Endothelial cell of hepatic sinusoid (primary cell): ENCODE measurements at regions not wholly inside any gene's neighbourhood (a gene's known extent, or its start where the extent isn't known, plus 50 kb on each side); places are given as distances from the start of the nearest gene placed in this dataset.

Experiments
- in situ Hi-C: cut with HindIII; loops from 2 replicates; pipeline ENCODE4 v1.10.0; 2017; ENCODE audit warnings: low sequenced_read_pairs

DNA sequence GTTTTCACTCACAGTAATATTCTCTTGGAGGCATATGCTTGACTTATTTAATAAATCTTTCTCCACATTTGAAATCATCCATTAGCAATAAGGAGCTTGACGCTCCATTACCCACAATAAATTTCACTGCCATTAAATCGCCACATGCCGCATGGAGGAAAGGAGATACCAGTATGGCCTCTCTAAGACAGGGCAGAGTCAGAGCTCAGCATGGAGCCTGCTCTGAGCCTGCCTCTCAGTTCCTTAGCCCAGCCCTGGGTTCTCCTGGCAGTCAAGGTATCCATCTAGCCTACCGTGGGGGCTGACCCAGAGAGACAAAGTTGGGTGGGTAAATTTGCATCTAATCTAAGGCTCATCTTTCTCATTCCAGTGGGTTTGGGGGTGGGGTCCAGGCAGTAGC lies 80.3 kb upstream of the CES5A start:
- in situ Hi-C loops = no loop called here

- in situ Hi-C loops = no loop called here
These were observed 79.7 kb upstream of the CES5A start for GRCh38 chr16:55954906-55955305.

- in situ Hi-C loops = no loop called here
These were observed 74.3 kb upstream of the CES5A start for GRCh38 chr16:55949518-55949917.

DNA sequence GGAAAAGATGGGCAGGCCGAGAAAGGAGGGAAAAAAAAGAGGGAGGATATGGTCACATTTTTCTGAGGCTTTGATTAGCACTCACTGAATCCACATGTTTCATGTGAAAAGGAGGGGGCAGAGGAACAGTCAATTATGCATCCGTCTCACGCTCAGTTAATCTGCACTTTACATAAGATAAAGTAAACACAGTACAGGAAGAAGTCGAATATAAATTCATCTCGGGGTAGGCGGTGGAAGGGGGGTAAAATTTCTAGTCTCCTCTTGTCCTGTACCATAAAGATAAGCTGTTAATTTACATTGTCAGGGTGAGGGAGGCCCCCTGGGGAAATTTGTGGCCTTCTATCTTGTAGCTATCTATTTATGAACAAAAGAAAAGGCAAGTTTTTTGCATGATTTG lies 73.1 kb upstream of the CES5A start:
- in situ Hi-C loops = no loop called here

DNA sequence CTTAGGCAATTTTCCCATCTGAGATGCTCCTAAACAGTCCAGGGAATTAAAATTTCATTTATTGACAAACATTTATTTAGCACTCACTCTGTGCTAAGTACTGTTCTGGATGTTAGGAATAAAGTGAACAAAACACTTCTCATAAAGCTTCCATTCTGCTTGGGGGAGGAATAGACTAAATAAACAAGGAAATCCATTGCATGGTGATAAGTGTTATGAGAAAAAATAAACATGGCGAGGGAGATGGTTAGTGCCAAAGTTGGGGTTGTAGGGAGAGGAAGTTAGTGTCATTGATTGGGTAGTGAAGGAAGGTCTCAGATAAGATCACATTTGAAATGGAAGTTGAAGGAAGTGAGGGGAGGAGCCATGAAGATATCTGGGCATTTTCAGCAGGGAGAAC lies 72.2 kb upstream of the CES5A start:
- in situ Hi-C loops = no loop called here

GRCh38 chr16:55944377-55944802 lies 69.2 kb upstream of the CES5A start:
- in situ Hi-C loops = no loop called here

DNA sequence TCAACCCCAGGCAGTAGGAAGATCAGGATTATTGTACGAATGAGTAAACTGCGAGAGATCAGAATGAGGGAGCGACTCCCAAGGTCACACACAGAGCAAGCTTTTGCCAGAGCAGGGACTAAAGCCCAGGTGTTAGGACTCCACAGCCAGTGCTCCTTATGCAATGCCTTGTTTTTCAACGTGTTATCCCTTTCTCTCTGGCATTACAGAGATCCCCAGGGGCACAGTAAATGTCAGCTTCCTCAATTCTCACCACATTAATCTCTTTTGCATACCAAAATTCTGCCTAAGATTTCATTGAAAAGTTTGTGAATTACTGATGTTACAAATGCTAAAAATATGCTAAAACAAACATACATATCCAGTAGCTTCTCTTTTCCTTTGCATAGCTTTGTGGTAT lies 68.1 kb upstream of the CES5A start:
- in situ Hi-C loops = no loop called here

DNA sequence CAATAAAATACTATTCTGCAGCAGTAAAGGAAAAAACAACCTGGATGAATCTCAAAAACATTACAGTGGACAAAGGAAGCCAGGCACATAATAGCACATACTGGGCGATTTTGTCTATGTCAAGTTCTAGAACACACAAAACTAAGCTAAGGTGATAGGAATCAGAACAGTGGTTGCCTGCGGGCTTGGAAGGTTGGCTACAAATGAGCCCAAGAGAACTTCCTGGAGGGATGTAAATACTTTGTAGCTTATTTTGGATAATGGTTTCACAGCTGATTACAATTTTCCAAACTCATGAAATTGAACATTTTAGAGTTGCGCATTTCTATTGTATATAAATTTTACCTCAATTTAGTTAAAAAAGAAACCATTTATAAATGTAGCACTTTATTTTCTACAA lies 67.6 kb upstream of the CES5A start:
- in situ Hi-C loops = no loop called here

- in situ Hi-C loops = no loop called here
These were observed 66.4 kb upstream of the CES5A start for GRCh38 chr16:55941552-55941951.

DNA sequence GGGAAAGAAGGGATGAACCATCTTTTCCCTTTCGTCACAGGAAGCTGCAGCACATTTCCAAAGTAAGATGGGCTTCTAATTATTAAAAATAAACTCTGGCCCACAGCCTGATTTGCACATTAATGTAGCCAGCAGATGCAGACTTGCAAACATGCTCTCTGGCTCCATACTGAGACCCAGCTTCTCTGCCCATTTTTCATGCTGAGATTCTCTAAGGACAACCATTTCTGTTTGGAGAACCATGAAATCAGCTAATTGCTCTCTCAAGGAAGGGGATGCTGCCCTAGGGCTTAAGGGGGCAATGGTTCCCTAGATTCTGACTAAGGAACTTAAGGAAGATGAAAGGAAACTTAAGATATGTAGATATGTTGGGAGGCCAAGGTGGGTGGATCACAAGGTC lies 63.0 kb upstream of the CES5A start:
- in situ Hi-C loops = no loop called here

- in situ Hi-C loops = no loop called here
These were observed 57.9 kb upstream of the CES5A start for GRCh38 chr16:55933038-55933437.

DNA sequence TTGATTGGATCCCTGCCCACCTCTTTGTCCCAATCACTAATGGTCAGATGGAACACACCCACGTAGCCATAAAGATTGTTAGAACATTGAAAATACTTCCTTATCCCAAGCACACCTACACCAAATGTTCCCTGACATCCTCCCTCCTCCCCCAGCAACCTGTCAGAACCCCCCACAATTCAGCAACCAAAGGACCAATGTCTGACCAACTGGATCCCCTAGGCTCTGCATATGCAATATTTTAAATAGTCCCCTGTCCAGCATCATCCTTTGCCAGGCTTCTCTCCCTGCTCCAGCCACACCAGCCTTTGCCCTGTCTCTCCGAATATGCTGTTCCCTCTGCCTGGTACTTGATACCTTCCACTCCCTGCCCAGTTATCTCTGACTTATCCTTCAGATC lies 54.9 kb upstream of the CES5A start:
- in situ Hi-C loops = no loop called here

- in situ Hi-C loops = no loop called here
These were observed 54.0 kb upstream of the CES5A start for GRCh38 chr16:55929181-55929580.

GRCh38 chr16:55925242-55925641 lies 50.1 kb upstream of the CES5A start:
- in situ Hi-C loops = no loop called here
